B cell (primary cell): ENCODE measurements at regions not wholly inside any gene's neighbourhood (a gene's known extent, or its start where the extent isn't known, plus 50 kb on each side); places are given as distances from the start of the nearest gene placed in this dataset.

Experiments used
- ATAC-seq: fragments of 200-7000 bp; cut with Tn5 transposase; one replicate; pipeline ENCODE4 v1.10.0; 2021; ENCODE audit warnings: low read depth, mild to moderate bottlenecking, moderate number of reproducible peaks, moderate library complexity
- CTCF ChIA-PET: fragments of 350-600 bp; sonication (Branson Sonifier 250); formaldehyde crosslinking; loops from one replicate; lab custom pipeline; 2021; ENCODE audit warnings: antibody characterized with exemption, inconsistent platforms; lab: Charles Lee
- POLR2A ChIA-PET: fragments of 350-600 bp; sonication (Branson Sonifier 250); formaldehyde crosslinking; loops from one replicate; lab custom pipeline; 2021; ENCODE audit warnings: antibody characterized with exemption; lab: Charles Lee
- DNase-seq: peaks from one replicate; pipeline ENCODE4 v3.0.0; 2013
- H2AFZ ChIP-seq: 2 replicates; pipeline ENCODE4 v1.6.1; 2012; ENCODE audit warnings: mild to moderate bottlenecking, low read depth, low read length; ENCODE audit not compliant: insufficient read depth, poor library complexity, severe bottlenecking
- H3K27ac ChIP-seq, 2 donors: 1 replicate in 1 of 2; 2 replicates in 1 of 2; pipeline ENCODE4 v1.5.1; 2012 to 2013; ENCODE audit warnings: low read length in 2 of 2, mild to moderate bottlenecking in 2 of 2, moderate library complexity in 1 of 2
- H3K27me3 ChIP-seq, 4 experiments: fragments of 200-600 bp in 1 of 4; sonication (generic) in 1 of 4; replicated peaks in 1 of 4; 1 replicate in 2 of 4; 2 replicates in 2 of 4; pipeline versions ENCODE4 v1.6.1 to v1.7.0; 2013 to 2016; ENCODE audit warnings: low read length in 3 of 4, mild to moderate bottlenecking in 2 of 4, mixed read lengths in 1 of 4, moderate library complexity in 1 of 4; ENCODE audit not compliant: insufficient read depth in 4 of 4, control insufficient read depth in 3 of 4; ENCODE audit errors: control extremely low read depth in 1 of 4
- H3K36me3 ChIP-seq, 2 experiments: replicated peaks in 1 of 2; 1 replicate in 1 of 2; 2 replicates in 1 of 2; pipeline versions ENCODE4 v1.6.1 to v1.7.1; 2013; ENCODE audit warnings: low read length in 1 of 2; ENCODE audit not compliant: insufficient read depth in 2 of 2, control insufficient read depth in 1 of 2; ENCODE audit errors: control extremely low read depth in 1 of 2, extremely low read depth in 1 of 2
- H3K4me1 ChIP-seq, 2 donors: fragments of 200-600 bp in 1 of 2; sonication (generic) in 1 of 2; 1 replicate in 1 of 2; 2 replicates in 1 of 2; pipeline versions ENCODE4 v1.5.1 to v1.6.1; 2013 to 2017; ENCODE audit warnings: low read length in 2 of 2; ENCODE audit not compliant: control insufficient read depth in 2 of 2, insufficient read depth in 2 of 2
- H3K4me2 ChIP-seq: replicated peaks from 2 replicates; pipeline ENCODE3; 2012; ENCODE audit warnings: mild to moderate bottlenecking, low read depth, low read length; ENCODE audit not compliant: poor library complexity, severe bottlenecking
- H3K4me3 ChIP-seq, 5 experiments: fragments of 200-600 bp in 1 of 5; sonication (generic) in 1 of 5; 1 replicate in 3 of 5; 2 replicates in 2 of 5; pipeline versions ENCODE4 v1.5.1 to v1.7.0; 2011 to 2016; ENCODE audit warnings: low read length in 4 of 5, mild to moderate bottlenecking in 4 of 5, low read depth in 2 of 5, control low read depth in 1 of 5, moderate library complexity in 1 of 5; ENCODE audit not compliant: insufficient read depth in 1 of 5; ENCODE audit errors: control extremely low read depth in 1 of 5, extremely low read depth in 1 of 5
- H3K79me2 ChIP-seq: fragments of 200-600 bp; sonication (generic); one replicate; pipeline ENCODE4 v1.6.0; 2016; ENCODE audit warnings: low read length; ENCODE audit not compliant: control insufficient read depth, insufficient read depth
- H3K9ac ChIP-seq: fragments of 200-600 bp; sonication (generic); 2 replicates; pipeline ENCODE4 v1.6.1; 2017; ENCODE audit warnings: mild to moderate bottlenecking, low read length, moderate library complexity
- H3K9me3 ChIP-seq, 3 donors: one replicate each; pipeline versions ENCODE4 v1.6.1 to v1.7.1; 2013; ENCODE audit warnings: low read length in 2 of 3; ENCODE audit not compliant: control insufficient read depth in 2 of 3, insufficient read depth in 1 of 3; ENCODE audit errors: control extremely low read depth in 1 of 3
- H4K20me1 ChIP-seq: 2 replicates; pipeline ENCODE4 v1.6.0; 2012; ENCODE audit warnings: mild to moderate bottlenecking, low read length; ENCODE audit not compliant: insufficient read depth, control insufficient read depth, poor library complexity, severe bottlenecking
- H3K27ac Mint-ChIP-seq: one replicate; pipeline ENCODE4 v1.8.0; 2021; ENCODE audit warnings: mixed read lengths
- H3K27me3 Mint-ChIP-seq: one replicate; pipeline ENCODE4 v1.8.0; 2021; ENCODE audit warnings: mixed read lengths
- H3K4me1 Mint-ChIP-seq: one replicate; pipeline ENCODE4 v1.8.0; 2021; ENCODE audit warnings: mixed read lengths
- H3K4me3 Mint-ChIP-seq: one replicate; pipeline ENCODE4 v1.8.0; 2021; ENCODE audit warnings: mixed read lengths
- H3K9me3 Mint-ChIP-seq: one replicate; pipeline ENCODE4 v1.8.0; 2022; ENCODE audit warnings: mixed read lengths; ENCODE audit not compliant: insufficient read depth
- CTCF ChIP-seq: fragments of 200-600 bp; IDR thresholded peaks from one replicate; pipeline ENCODE4 v1.8.0; 2022; ENCODE audit warnings: antibody characterized with exemption, mild to moderate bottlenecking
- EZH2 ChIP-seq: IDR thresholded peaks from 2 replicates; pipeline ENCODE4 v1.6.1; 2012; ENCODE audit warnings: borderline replicate concordance, low read depth, mild to moderate bottlenecking, moderate library complexity, low read length; ENCODE audit not compliant: insufficient read depth, poor library complexity, severe bottlenecking
- WGBS: methylation state at CpG from one replicate; pipeline ENCODE4 v1.1.5; 2013; ENCODE audit warnings: missing lambda C conversion rate; ENCODE audit not compliant: insufficient coverage; 5-methylcytosine and 5-hydroxymethylcytosine counted together
- intact Hi-C: fragments of 100-400 bp; cut with micrococcal nuclease; formaldehyde crosslinking; loops from one replicate; pipeline ENCODE4 v1.10.0; 2022

- no peaks in the 10 kb centered on the region for H3K27me3 Mint-ChIP-seq
Observed at GRCh38 chr11:115087791-115088190, 409.5 kb downstream of the NXPE2 start.

DNA sequence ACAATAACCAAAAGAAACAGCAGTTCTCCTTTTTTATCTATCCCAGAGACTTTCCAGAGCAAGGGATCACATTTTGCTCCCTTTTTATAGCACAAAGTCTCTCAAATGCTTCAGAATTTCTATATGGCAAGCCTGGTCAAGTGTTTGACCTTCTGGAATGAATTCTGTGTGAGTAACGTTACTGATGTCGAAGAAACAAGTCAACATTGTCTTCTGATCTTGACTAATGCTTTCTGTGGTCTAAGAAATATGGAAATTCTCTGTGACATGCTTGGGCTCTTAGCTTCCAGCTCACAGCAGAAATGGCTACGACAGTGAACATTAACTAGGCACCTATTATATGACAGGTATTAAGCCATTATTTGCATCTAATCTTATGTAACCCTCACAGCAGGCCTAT lies 411.7 kb downstream of the CADM1 start:
- 100% methylated on average over 2 of the region's 3 CpGs for WGBS
- Mint-ChIP-seq H3K4me3 (no peak overlapping the region), H3K9me3 (peaks cover 2% of the 10 kb centered on the region), H3K4me1 (no peaks in the 10 kb centered on the region), H3K27me3 (no peaks in the 10 kb centered on the region), H3K27ac (no peak overlapping the region)
- Histone ChIP-seq H3K36me3 (no peaks in the 10 kb centered on the region), H3K4me1 (no peaks in the 10 kb centered on the region), H3K9ac (no peak overlapping the region), H3K27me3 (no peaks in the 10 kb centered on the region), H3K4me3 (no peak overlapping the region), H3K79me2 (no peaks in the 10 kb centered on the region), H3K27ac (no peak overlapping the region), H2AFZ (no peak overlapping the region), H3K4me2 (no peak overlapping the region), H3K9me3 (peaks cover 0 to 3% (median 0%) of the 10 kb centered on the region in 3 donors), H4K20me1 (no peaks in the 10 kb centered on the region)
- ATAC-seq (no peak), DNase-seq (no peak)
- CTCF ChIA-PET = interaction anchor here (0.6 kb wide), 1 partner anchor 1540 kb away, joined by 3 read pairs; no protein-coding TSS in a partner anchor
- intact Hi-C loops = no loop called here
- TF ChIP-seq CTCF (no peak), EZH2 (no peak)
- POLR2A ChIA-PET = no interaction called here

More at GRCh38 chr11:115087791-115088190, 409.5 kb downstream of the NXPE2 start:
- H3K9ac ChIP-seq = no peak overlapping the region
- H4K20me1 ChIP-seq = no peaks in the 10 kb centered on the region
- H3K4me1 Mint-ChIP-seq = no peaks in the 10 kb centered on the region
- no peaks in the 10 kb centered on the region for H3K79me2 ChIP-seq
- POLR2A ChIA-PET = no interaction called here
- H2AFZ ChIP-seq = no peak overlapping the region
- peaks cover 2% of the 10 kb centered on the region for H3K9me3 Mint-ChIP-seq
- ATAC-seq (no peak), DNase-seq (no peak)
- H3K27ac Mint-ChIP-seq = no peak overlapping the region
- no peak overlapping the region for H3K4me2 ChIP-seq
- H3K4me3 ChIP-seq = no peak overlapping the region
- TF ChIP-seq EZH2 (no peak), CTCF (no peak)
- no peak overlapping the region for H3K27ac ChIP-seq
- no peaks in the 10 kb centered on the region for H3K27me3 ChIP-seq
- 60% methylated on average over 1 of the region's 2 CpGs for WGBS
- CTCF ChIA-PET = no interaction called here
- intact Hi-C loops = no loop called here
- peaks cover 0 to 5% (median 0%) of the 10 kb centered on the region in 3 donors for H3K9me3 ChIP-seq
- no peaks in the 10 kb centered on the region for H3K4me1 ChIP-seq
- no peak overlapping the region for H3K4me3 Mint-ChIP-seq
- H3K36me3 ChIP-seq = no peaks in the 10 kb centered on the region
